B cell (primary cell): ENCODE measurements at regions not wholly inside any gene's neighbourhood (a gene's known extent, or its start where the extent isn't known, plus 50 kb on each side); places are given as distances from the start of the nearest gene placed in this dataset.

Source experiments
- ATAC-seq: fragments of 200-7000 bp; cut with Tn5 transposase; one replicate; pipeline ENCODE4 v1.10.0; 2021; ENCODE audit warnings: low read depth, mild to moderate bottlenecking, moderate number of reproducible peaks, moderate library complexity
- CTCF ChIA-PET: fragments of 350-600 bp; sonication (Branson Sonifier 250); formaldehyde crosslinking; loops from one replicate; lab custom pipeline; 2021; ENCODE audit warnings: antibody characterized with exemption, inconsistent platforms; lab: Charles Lee
- POLR2A ChIA-PET: fragments of 350-600 bp; sonication (Branson Sonifier 250); formaldehyde crosslinking; loops from one replicate; lab custom pipeline; 2021; ENCODE audit warnings: antibody characterized with exemption; lab: Charles Lee
- DNase-seq: peaks from one replicate; pipeline ENCODE4 v3.0.0; 2013
- H2AFZ ChIP-seq: 2 replicates; pipeline ENCODE4 v1.6.1; 2012; ENCODE audit warnings: mild to moderate bottlenecking, low read depth, low read length; ENCODE audit not compliant: insufficient read depth, poor library complexity, severe bottlenecking
- H3K27ac ChIP-seq, 2 donors: 1 replicate in 1 of 2; 2 replicates in 1 of 2; pipeline ENCODE4 v1.5.1; 2012 to 2013; ENCODE audit warnings: low read length in 2 of 2, mild to moderate bottlenecking in 2 of 2, moderate library complexity in 1 of 2
- H3K27me3 ChIP-seq, 4 experiments: fragments of 200-600 bp in 1 of 4; sonication (generic) in 1 of 4; replicated peaks in 1 of 4; 1 replicate in 2 of 4; 2 replicates in 2 of 4; pipeline versions ENCODE4 v1.6.1 to v1.7.0; 2013 to 2016; ENCODE audit warnings: low read length in 3 of 4, mild to moderate bottlenecking in 2 of 4, mixed read lengths in 1 of 4, moderate library complexity in 1 of 4; ENCODE audit not compliant: insufficient read depth in 4 of 4, control insufficient read depth in 3 of 4; ENCODE audit errors: control extremely low read depth in 1 of 4
- H3K36me3 ChIP-seq, 2 experiments: replicated peaks in 1 of 2; 1 replicate in 1 of 2; 2 replicates in 1 of 2; pipeline versions ENCODE4 v1.6.1 to v1.7.1; 2013; ENCODE audit warnings: low read length in 1 of 2; ENCODE audit not compliant: insufficient read depth in 2 of 2, control insufficient read depth in 1 of 2; ENCODE audit errors: control extremely low read depth in 1 of 2, extremely low read depth in 1 of 2
- H3K4me1 ChIP-seq, 2 donors: fragments of 200-600 bp in 1 of 2; sonication (generic) in 1 of 2; 1 replicate in 1 of 2; 2 replicates in 1 of 2; pipeline versions ENCODE4 v1.5.1 to v1.6.1; 2013 to 2017; ENCODE audit warnings: low read length in 2 of 2; ENCODE audit not compliant: control insufficient read depth in 2 of 2, insufficient read depth in 2 of 2
- H3K4me2 ChIP-seq: replicated peaks from 2 replicates; pipeline ENCODE3; 2012; ENCODE audit warnings: mild to moderate bottlenecking, low read depth, low read length; ENCODE audit not compliant: poor library complexity, severe bottlenecking
- H3K4me3 ChIP-seq, 5 experiments: fragments of 200-600 bp in 1 of 5; sonication (generic) in 1 of 5; 1 replicate in 3 of 5; 2 replicates in 2 of 5; pipeline versions ENCODE4 v1.5.1 to v1.7.0; 2011 to 2016; ENCODE audit warnings: low read length in 4 of 5, mild to moderate bottlenecking in 4 of 5, low read depth in 2 of 5, control low read depth in 1 of 5, moderate library complexity in 1 of 5; ENCODE audit not compliant: insufficient read depth in 1 of 5; ENCODE audit errors: control extremely low read depth in 1 of 5, extremely low read depth in 1 of 5
- H3K79me2 ChIP-seq: fragments of 200-600 bp; sonication (generic); one replicate; pipeline ENCODE4 v1.6.0; 2016; ENCODE audit warnings: low read length; ENCODE audit not compliant: control insufficient read depth, insufficient read depth
- H3K9ac ChIP-seq: fragments of 200-600 bp; sonication (generic); 2 replicates; pipeline ENCODE4 v1.6.1; 2017; ENCODE audit warnings: mild to moderate bottlenecking, low read length, moderate library complexity
- H3K9me3 ChIP-seq, 3 donors: one replicate each; pipeline versions ENCODE4 v1.6.1 to v1.7.1; 2013; ENCODE audit warnings: low read length in 2 of 3; ENCODE audit not compliant: control insufficient read depth in 2 of 3, insufficient read depth in 1 of 3; ENCODE audit errors: control extremely low read depth in 1 of 3
- H4K20me1 ChIP-seq: 2 replicates; pipeline ENCODE4 v1.6.0; 2012; ENCODE audit warnings: mild to moderate bottlenecking, low read length; ENCODE audit not compliant: insufficient read depth, control insufficient read depth, poor library complexity, severe bottlenecking
- H3K27ac Mint-ChIP-seq: one replicate; pipeline ENCODE4 v1.8.0; 2021; ENCODE audit warnings: mixed read lengths
- H3K27me3 Mint-ChIP-seq: one replicate; pipeline ENCODE4 v1.8.0; 2021; ENCODE audit warnings: mixed read lengths
- H3K4me1 Mint-ChIP-seq: one replicate; pipeline ENCODE4 v1.8.0; 2021; ENCODE audit warnings: mixed read lengths
- H3K4me3 Mint-ChIP-seq: one replicate; pipeline ENCODE4 v1.8.0; 2021; ENCODE audit warnings: mixed read lengths
- H3K9me3 Mint-ChIP-seq: one replicate; pipeline ENCODE4 v1.8.0; 2022; ENCODE audit warnings: mixed read lengths; ENCODE audit not compliant: insufficient read depth
- EZH2 ChIP-seq: IDR thresholded peaks from 2 replicates; pipeline ENCODE4 v1.6.1; 2012; ENCODE audit warnings: borderline replicate concordance, low read depth, mild to moderate bottlenecking, moderate library complexity, low read length; ENCODE audit not compliant: insufficient read depth, poor library complexity, severe bottlenecking
- WGBS: methylation state at CpG from one replicate; pipeline ENCODE4 v1.1.5; 2013; ENCODE audit warnings: missing lambda C conversion rate; ENCODE audit not compliant: insufficient coverage; 5-methylcytosine and 5-hydroxymethylcytosine counted together
- intact Hi-C: fragments of 100-400 bp; cut with micrococcal nuclease; formaldehyde crosslinking; loops from one replicate; pipeline ENCODE4 v1.10.0; 2022
- TF ChIP-seq, protein P1 (sequence below): fragments of 200-600 bp; IDR thresholded peaks from one replicate; pipeline ENCODE4 v1.8.0; 2022; ENCODE audit warnings: antibody characterized with exemption, mild to moderate bottlenecking

DNA sequence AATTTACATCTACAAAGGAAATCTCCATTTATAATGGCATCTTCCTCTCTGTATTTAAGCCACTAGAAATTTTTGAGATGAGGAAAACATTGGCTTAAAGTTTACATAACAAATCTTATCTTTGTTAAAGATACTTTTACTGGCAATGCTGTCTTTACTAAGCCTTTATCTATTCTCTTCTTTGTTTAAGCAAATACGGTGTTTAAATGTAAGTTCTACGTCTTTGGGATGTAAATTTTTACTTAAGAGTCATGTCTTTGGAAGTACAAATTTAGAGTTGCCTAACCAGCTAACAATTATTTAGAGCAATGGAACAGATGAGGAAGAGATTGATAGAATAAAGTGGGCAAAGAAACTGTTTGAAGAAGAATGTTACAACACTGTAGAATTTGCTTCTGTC is 1024.0 kb upstream of the PCDH10 start:
- no peak overlapping the region for H3K4me2 ChIP-seq
- ChIA-PET CTCF (no interaction called here), POLR2A (no interaction called here)
- Mint-ChIP-seq H3K4me3 (no peak overlapping the region), H3K9me3 (no peaks in the 10 kb centered on the region), H3K27me3 (no peaks in the 10 kb centered on the region), H3K27ac (no peak overlapping the region), H3K4me1 (no peaks in the 10 kb centered on the region)
- H3K4me3 ChIP-seq, result no peak overlapping the region
- no peaks in the 10 kb centered on the region for H3K36me3 ChIP-seq
- no peaks in the 10 kb centered on the region for H3K9me3 ChIP-seq
- WGBS, result no CpG with 5 or more reads among the region's 2 CpGs
- no peaks in the 10 kb centered on the region for H3K79me2 ChIP-seq
- DNase-seq (no peak), ATAC-seq (no peak)
- H2AFZ ChIP-seq, result no peak overlapping the region
- intact Hi-C loops, result no loop called here
- no peaks in the 10 kb centered on the region for H3K27me3 ChIP-seq
- no peak overlapping the region for H3K9ac ChIP-seq
- no peaks in the 10 kb centered on the region for H4K20me1 ChIP-seq
- H3K27ac ChIP-seq, result no peak overlapping the region
- no peaks in the 10 kb centered on the region for H3K4me1 ChIP-seq
- TF ChIP-seq, protein P1, sequence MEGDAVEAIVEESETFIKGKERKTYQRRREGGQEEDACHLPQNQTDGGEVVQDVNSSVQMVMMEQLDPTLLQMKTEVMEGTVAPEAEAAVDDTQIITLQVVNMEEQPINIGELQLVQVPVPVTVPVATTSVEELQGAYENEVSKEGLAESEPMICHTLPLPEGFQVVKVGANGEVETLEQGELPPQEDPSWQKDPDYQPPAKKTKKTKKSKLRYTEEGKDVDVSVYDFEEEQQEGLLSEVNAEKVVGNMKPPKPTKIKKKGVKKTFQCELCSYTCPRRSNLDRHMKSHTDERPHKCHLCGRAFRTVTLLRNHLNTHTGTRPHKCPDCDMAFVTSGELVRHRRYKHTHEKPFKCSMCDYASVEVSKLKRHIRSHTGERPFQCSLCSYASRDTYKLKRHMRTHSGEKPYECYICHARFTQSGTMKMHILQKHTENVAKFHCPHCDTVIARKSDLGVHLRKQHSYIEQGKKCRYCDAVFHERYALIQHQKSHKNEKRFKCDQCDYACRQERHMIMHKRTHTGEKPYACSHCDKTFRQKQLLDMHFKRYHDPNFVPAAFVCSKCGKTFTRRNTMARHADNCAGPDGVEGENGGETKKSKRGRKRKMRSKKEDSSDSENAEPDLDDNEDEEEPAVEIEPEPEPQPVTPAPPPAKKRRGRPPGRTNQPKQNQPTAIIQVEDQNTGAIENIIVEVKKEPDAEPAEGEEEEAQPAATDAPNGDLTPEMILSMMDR, result no peak
- TF ChIP-seq EZH2, result no peak

DNA sequence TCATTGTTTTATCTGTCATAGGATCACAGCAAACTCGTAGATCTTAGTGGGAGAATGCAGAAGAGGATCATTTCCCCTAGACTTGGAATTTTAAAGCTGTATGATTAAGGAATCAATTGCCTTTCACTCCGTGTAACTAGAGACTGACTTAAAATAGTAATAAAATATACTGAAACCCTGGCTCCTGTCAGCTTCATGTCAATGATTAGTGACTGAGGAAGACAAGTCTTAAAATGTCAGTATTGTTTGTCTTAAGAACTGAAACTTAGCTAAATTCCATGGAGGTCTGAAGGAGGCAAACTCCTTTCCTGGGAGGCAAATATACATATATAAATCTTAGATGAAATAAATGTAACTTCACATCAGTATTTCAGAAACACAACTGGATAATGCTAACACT is 1016.7 kb upstream of the PCDH10 start:
- H3K9ac ChIP-seq, result no peak overlapping the region
- H3K27me3 ChIP-seq, result no peaks in the 10 kb centered on the region
- H4K20me1 ChIP-seq, result no peaks in the 10 kb centered on the region
- POLR2A ChIA-PET, result no interaction called here
- no peaks in the 10 kb centered on the region for H3K4me1 Mint-ChIP-seq
- H2AFZ ChIP-seq, result no peak overlapping the region
- no peak overlapping the region for H3K27ac ChIP-seq
- no peaks in the 10 kb centered on the region for H3K79me2 ChIP-seq
- H3K9me3 ChIP-seq, result peaks cover 0 to 1% (median 0%) of the 10 kb centered on the region in 3 donors
- TF ChIP-seq, protein P1, result no peak
- no peak for TF ChIP-seq EZH2
- H3K4me2 ChIP-seq, result no peak overlapping the region
- DNase-seq, result no peak
- WGBS, result no CpG with 5 or more reads among the region's 2 CpGs
- CTCF ChIA-PET, result no interaction called here
- ATAC-seq, result no peak
- intact Hi-C loops, result no loop called here
- no peaks in the 10 kb centered on the region for H3K36me3 ChIP-seq
- no peak overlapping the region for H3K4me3 ChIP-seq
- H3K9me3 Mint-ChIP-seq, result no peaks in the 10 kb centered on the region
- H3K27me3 Mint-ChIP-seq, result no peaks in the 10 kb centered on the region
- H3K27ac Mint-ChIP-seq, result no peak overlapping the region
- H3K4me3 Mint-ChIP-seq, result no peak overlapping the region
- no peaks in the 10 kb centered on the region for H3K4me1 ChIP-seq
